PC-3 (cell line): ENCODE measurements at regions not wholly inside any gene's neighbourhood (a gene's known extent, or its start where the extent isn't known, plus 50 kb on each side); places are given as distances from the start of the nearest gene placed in this dataset.
"Not testable (repeated sequence)": the region's sequence is repeated elsewhere in the genome, so short reads cannot be mapped to it uniquely, and the experiment has no call there.

Experiments used
- ATAC-seq: fragments of 200-7000 bp; cut with Tn5 transposase; 2 replicates; pipeline ENCODE4 v1.9.1; 2020; ENCODE audit warnings: mild to moderate bottlenecking, moderate library complexity
- BruUV-seq: library from RNA; stranded (reverse); fragments of 400-500 nt; replicated peaks from 2 replicates; lab custom pipeline; 2021; lab: Mats Ljungman, UMichigan
- CTCF ChIA-PET: fragments of 300-600 bp; sonication (Branson Sonifier 250); formaldehyde crosslinking; loops from one replicate; lab custom pipeline; 2022; ENCODE audit warnings: antibody characterized with exemption; lab: Charles Lee
- POLR2A ChIA-PET: fragments of 300-600 bp; sonication (Branson Sonifier 250); formaldehyde crosslinking; loops from one replicate; lab custom pipeline; 2022; ENCODE audit warnings: antibody characterized with exemption; ENCODE audit not compliant: unreplicated experiment; lab: Charles Lee
- DNase-seq: peaks from one replicate; pipeline ENCODE4 v3.0.0-alpha.2; 2015
- H2AFZ ChIP-seq: fragments of 300-600 bp; sonication (generic); 2 replicates; pipeline ENCODE4 v1.6.0; 2016; ENCODE audit warnings: antibody characterized with exemption, low read length
- H3F3A ChIP-seq: fragments of 300-600 bp; sonication (generic); one replicate; pipeline ENCODE4 v1.6.0; 2017; ENCODE audit warnings: antibody characterized with exemption, low read length, control low read depth, mild to moderate bottlenecking; ENCODE audit not compliant: unreplicated experiment
- H3K27ac ChIP-seq: fragments of 300-600 bp; sonication (generic); 2 replicates; pipeline ENCODE4 v1.5.1; 2016; ENCODE audit warnings: mild to moderate bottlenecking, low read length
- H3K27me3 ChIP-seq: fragments of 300-600 bp; sonication (generic); 2 replicates; pipeline ENCODE4 v1.6.1; 2016; ENCODE audit warnings: low read length, mixed read lengths
- H3K36me3 ChIP-seq: fragments of 300-600 bp; sonication (generic); 2 replicates; pipeline ENCODE4 v1.6.1; 2016; ENCODE audit warnings: low read depth, mixed run types, low read length, mixed read lengths
- H3K4me1 ChIP-seq: fragments of 300-600 bp; sonication (generic); 2 replicates; pipeline ENCODE4 v1.5.1; 2016; ENCODE audit warnings: low read length; ENCODE audit not compliant: insufficient read depth
- H3K4me2 ChIP-seq: fragments of 300-600 bp; sonication (generic); 2 replicates; pipeline ENCODE4 v1.6.0; 2016; ENCODE audit warnings: low read length
- H3K4me3 ChIP-seq: fragments of 300-600 bp; sonication (generic); 2 replicates; pipeline ENCODE4 v1.5.1; 2016; ENCODE audit warnings: mild to moderate bottlenecking, low read length, mixed read lengths
- H3K79me2 ChIP-seq: fragments of 300-600 bp; sonication (generic); 2 replicates; pipeline ENCODE4 v1.6.1; 2017; ENCODE audit warnings: low read length, mixed read lengths
- H3K9ac ChIP-seq: fragments of 300-600 bp; sonication (generic); 2 replicates; pipeline ENCODE4 v1.6.0; 2016; ENCODE audit warnings: mild to moderate bottlenecking, low read length
- H3K9me2 ChIP-seq: fragments of 300-600 bp; sonication (generic); replicated peaks from 2 replicates; pipeline ENCODE4 v1.6.1; 2016; ENCODE audit warnings: mixed run types, low read length, mixed read lengths
- H3K9me3 ChIP-seq: fragments of 300-600 bp; sonication (generic); 2 replicates; pipeline ENCODE4 v1.6.1; 2016; ENCODE audit warnings: low read length, mixed read lengths
- H4K20me1 ChIP-seq: fragments of 300-600 bp; sonication (generic); 2 replicates; pipeline ENCODE4 v1.6.1; 2016; ENCODE audit warnings: low read length, mixed read lengths
- EZH2 ChIP-seq: fragments of 300-600 bp; sonication (generic); IDR thresholded peaks from one replicate; pipeline ENCODE4 v1.6.1; 2017; ENCODE audit warnings: antibody characterized with exemption, mild to moderate bottlenecking, low read length; ENCODE audit not compliant: unreplicated experiment
- EZH2phosphoT487 ChIP-seq: fragments of 300-600 bp; sonication (generic); IDR thresholded peaks from 2 replicates; pipeline ENCODE4 v1.6.1; 2018; ENCODE audit warnings: mild to moderate bottlenecking, antibody characterized with exemption, low read length, borderline replicate concordance
- intact Hi-C: fragments of 100-400 bp; cut with micrococcal nuclease; formaldehyde crosslinking; loops from 2 replicates; pipeline ENCODE4 v1.9.0; 2023
- TF ChIP-seq, protein P1 (sequence below): fragments of 300-600 bp; sonication (generic); conservative IDR thresholded peaks from 2 replicates; pipeline ENCODE4 v1.5.1; 2017; ENCODE audit warnings: antibody characterized with exemption, low read depth, mild to moderate bottlenecking, low read length

DNA sequence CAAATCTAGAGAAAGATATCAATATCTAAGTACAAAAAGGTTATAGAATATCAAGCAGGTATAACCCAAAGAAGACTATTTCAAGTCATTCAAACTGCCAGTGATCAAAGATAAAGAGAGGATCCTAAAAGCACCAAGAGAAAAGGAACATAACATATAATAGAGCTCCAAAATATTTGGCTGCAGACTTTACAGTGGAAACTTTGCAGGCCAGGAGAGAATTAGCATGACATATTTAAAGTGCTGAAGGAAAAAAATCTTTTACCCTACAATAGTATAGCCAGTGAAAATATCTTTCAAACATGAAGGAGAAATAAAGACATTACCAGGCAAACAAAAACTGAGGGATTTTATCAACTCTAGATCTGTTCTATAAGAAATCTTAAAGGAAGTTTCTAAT lies 254.3 kb upstream of the ARHGEF26 start:
- intact Hi-C loops = no loop called here
- POLR2A ChIA-PET = no interaction called here
- no TSS peak for BruUV-seq

DNA sequence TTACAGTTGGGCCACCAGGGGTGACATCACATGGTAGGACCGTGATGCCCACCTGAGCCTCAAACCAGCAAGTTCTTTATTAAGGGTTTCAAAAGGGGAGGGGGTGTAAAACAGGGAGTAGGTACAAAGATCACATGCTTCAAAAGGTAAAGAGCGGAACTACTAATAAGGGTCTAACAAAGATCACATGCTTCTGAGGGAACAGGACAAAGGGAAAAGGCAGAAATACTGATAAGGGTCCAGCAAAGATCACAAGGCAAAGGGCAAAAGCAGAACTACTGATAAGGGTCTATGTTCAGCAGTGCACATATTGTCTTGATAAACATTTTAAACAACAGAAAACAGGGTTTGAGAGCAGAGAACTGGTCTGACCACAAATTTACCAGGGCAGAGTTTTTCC lies 246.8 kb upstream of the ARHGEF26 start:
- H3K79me2 ChIP-seq, H3F3A ChIP-seq, H3K4me2 ChIP-seq, H3K9ac ChIP-seq, H3K36me3 ChIP-seq, BruUV-seq, CTCF ChIA-PET, intact Hi-C loops, H2AFZ ChIP-seq, H3K27me3 ChIP-seq, H3K9me3 ChIP-seq, ATAC-seq, H4K20me1 ChIP-seq, H3K4me1 ChIP-seq, H3K27ac ChIP-seq, POLR2A ChIA-PET, DNase-seq, H3K9me2 ChIP-seq, H3K4me3 ChIP-seq: not testable (repeated sequence)

More for the DNA sequence above, 254.3 kb upstream of the ARHGEF26 start:
- H3K4me3 ChIP-seq = no peak overlapping the region
- no peaks in the 10 kb centered on the region for H3K9me2 ChIP-seq
- H3K4me2 ChIP-seq = no peak overlapping the region
- DNase-seq (no peak), ATAC-seq (no peak)
- no peaks in the 10 kb centered on the region for H3F3A ChIP-seq
- H3K9ac ChIP-seq = no peak overlapping the region
- CTCF ChIA-PET = no interaction called here
- no peaks in the 10 kb centered on the region for H3K4me1 ChIP-seq
- no peaks in the 10 kb centered on the region for H3K9me3 ChIP-seq
- no peaks in the 10 kb centered on the region for H3K79me2 ChIP-seq
- TF ChIP-seq, protein P1, sequence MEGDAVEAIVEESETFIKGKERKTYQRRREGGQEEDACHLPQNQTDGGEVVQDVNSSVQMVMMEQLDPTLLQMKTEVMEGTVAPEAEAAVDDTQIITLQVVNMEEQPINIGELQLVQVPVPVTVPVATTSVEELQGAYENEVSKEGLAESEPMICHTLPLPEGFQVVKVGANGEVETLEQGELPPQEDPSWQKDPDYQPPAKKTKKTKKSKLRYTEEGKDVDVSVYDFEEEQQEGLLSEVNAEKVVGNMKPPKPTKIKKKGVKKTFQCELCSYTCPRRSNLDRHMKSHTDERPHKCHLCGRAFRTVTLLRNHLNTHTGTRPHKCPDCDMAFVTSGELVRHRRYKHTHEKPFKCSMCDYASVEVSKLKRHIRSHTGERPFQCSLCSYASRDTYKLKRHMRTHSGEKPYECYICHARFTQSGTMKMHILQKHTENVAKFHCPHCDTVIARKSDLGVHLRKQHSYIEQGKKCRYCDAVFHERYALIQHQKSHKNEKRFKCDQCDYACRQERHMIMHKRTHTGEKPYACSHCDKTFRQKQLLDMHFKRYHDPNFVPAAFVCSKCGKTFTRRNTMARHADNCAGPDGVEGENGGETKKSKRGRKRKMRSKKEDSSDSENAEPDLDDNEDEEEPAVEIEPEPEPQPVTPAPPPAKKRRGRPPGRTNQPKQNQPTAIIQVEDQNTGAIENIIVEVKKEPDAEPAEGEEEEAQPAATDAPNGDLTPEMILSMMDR = no peak
- no peak for TF ChIP-seq EZH2phosphoT487
- no peak for TF ChIP-seq EZH2
- H2AFZ ChIP-seq = no peak overlapping the region
- H3K36me3 ChIP-seq = no peaks in the 10 kb centered on the region
- no peak overlapping the region for H3K27ac ChIP-seq
- no peaks in the 10 kb centered on the region for H3K27me3 ChIP-seq
- no peaks in the 10 kb centered on the region for H4K20me1 ChIP-seq

DNA sequence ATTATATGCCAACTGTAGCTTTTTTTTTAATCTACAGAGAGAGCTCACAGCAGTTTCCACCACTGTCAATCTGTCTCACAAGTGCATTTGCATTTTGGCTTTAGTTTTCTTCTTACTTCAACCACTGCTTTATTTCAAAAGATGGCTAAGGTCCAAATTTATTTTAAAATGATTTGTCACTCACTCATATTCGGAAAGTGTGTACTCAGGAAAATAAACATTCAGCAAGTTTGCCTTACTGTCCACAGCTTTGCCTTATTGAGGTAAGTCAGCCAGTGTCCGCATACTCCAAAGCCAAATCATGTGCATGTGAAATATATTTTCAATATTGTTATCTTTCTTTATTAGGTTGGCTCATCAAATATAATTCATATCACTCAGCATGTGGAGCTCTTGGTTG lies 240.7 kb upstream of the ARHGEF26 start:
- no peaks in the 10 kb centered on the region for H3K79me2 ChIP-seq
- peak overlapping the region; percentile 69 for H3K9ac ChIP-seq
- ChIA-PET CTCF (no interaction called here), POLR2A (no interaction called here)
- no TSS peak for BruUV-seq
- H3K36me3 ChIP-seq = no peaks in the 10 kb centered on the region
- H3K9me3 ChIP-seq = no peaks in the 10 kb centered on the region
- intact Hi-C loops = loop anchor here (1.0 kb wide), 2 partner anchors 21 to 51 kb away; no protein-coding TSS in a partner anchor
- no peak overlapping the region for H2AFZ ChIP-seq
- no peaks in the 10 kb centered on the region for H3K27me3 ChIP-seq
- ATAC-seq (peak; percentile 84), DNase-seq (peak; percentile 68)
- H3K9me2 ChIP-seq = no peaks in the 10 kb centered on the region
- peak overlapping the region; percentile 63 for H3K4me2 ChIP-seq
- H3F3A ChIP-seq = peaks cover 5% of the 10 kb centered on the region
- TF ChIP-seq EZH2phosphoT487 = no peak
- TF ChIP-seq, protein P1 = no peak
- H3K4me1 ChIP-seq = peaks cover 32% of the 10 kb centered on the region
- H4K20me1 ChIP-seq = no peaks in the 10 kb centered on the region
- H3K4me3 ChIP-seq = peak overlapping the region; percentile 9; the same call in 1 of the 2 replicates
- peak overlapping the region; percentile 94 for H3K27ac ChIP-seq
